ENCODE measurements at regions not wholly inside any gene's neighbourhood (a gene's known extent, or its start where the extent isn't known, plus 50 kb on each side); places are given as distances from the start of the nearest gene placed in this dataset.

GRCh38 chr21:24375201-24375600 lies 1232.1 kb downstream of the MRPL39 start:
- 59% methylated on average over 3 of the region's 3 CpGs; no CpG with 5 or more reads in 1 of the 2 donors for WGBS, 2 donors (ENCODE audit: low coverage in 1 of 2)
- Histone ChIP-seq H3K36me3 (no peaks in the 10 kb centered on the region), H3K27me3 (no peaks in the 10 kb centered on the region), H3K9me3 (no peaks in the 10 kb centered on the region), H3K4me3 (no peak overlapping the region), H3K27ac (no peak overlapping the region), H3K4me1 (no peaks in the 10 kb centered on the region)
- intact Hi-C loops (cut with DNase I; ENCODE audit: low total_unique reads) (no loop called here), in situ Hi-C loops (cut with MboI; ENCODE audit: low pct_ligation_motif_present in 1 of 4, low pct_unique_long_range_greater_than_20kb in 1 of 4, low sequenced_read_pairs in 3 of 4) (no loop called here)
- no peak for DNase-seq
- TF ChIP-seq POLR2AphosphoS5 (IDR thresholded peaks at IDR 0.05), result no peak
- no peak for TF ChIP-seq CTCF (IDR thresholded peaks at IDR 0.05)
- no peak for TF ChIP-seq EP300 (IDR thresholded peaks at IDR 0.05; ENCODE audit: low read depth)
- no peak for TF ChIP-seq POLR2A (IDR thresholded peaks at IDR 0.05)

- H3K9me3 ChIP-seq, result no peaks in the 10 kb centered on the region
These were observed 1234.8 kb downstream of the MRPL39 start for GRCh38 chr21:24372506-24372905.

GRCh38 chr21:24369746-24370145 lies 1237.5 kb downstream of the MRPL39 start:
- no peak overlapping the region for H3K27ac ChIP-seq
- H3K27me3 ChIP-seq, result no peaks in the 10 kb centered on the region
- no peaks in the 10 kb centered on the region for H3K36me3 ChIP-seq
- H3K9me3 ChIP-seq, result no peaks in the 10 kb centered on the region
- no peak for DNase-seq
- intact Hi-C loops (cut with DNase I; ENCODE audit: low total_unique reads) (no loop called here), in situ Hi-C loops (cut with MboI; ENCODE audit: low pct_ligation_motif_present in 1 of 4, low pct_unique_long_range_greater_than_20kb in 1 of 4, low sequenced_read_pairs in 3 of 4) (no loop called here)
- TF ChIP-seq CTCF (IDR thresholded peaks at IDR 0.05) (no peak), POLR2A (IDR thresholded peaks at IDR 0.05) (no peak), EP300 (IDR thresholded peaks at IDR 0.05; ENCODE audit: low read depth) (no peak)
- no peaks in the 10 kb centered on the region for H3K4me1 ChIP-seq
- H3K4me3 ChIP-seq, result no peak overlapping the region
- 43 to 45% methylated on average over 1 of the region's 1 CpG for WGBS, 2 donors (ENCODE audit: low coverage in 1 of 2)

More at GRCh38 chr21:24372506-24372905, 1234.8 kb downstream of the MRPL39 start:
- DNase-seq, result no peak
- no peaks in the 10 kb centered on the region for H3K27me3 ChIP-seq
- in situ Hi-C loops (cut with MboI; ENCODE audit: low pct_ligation_motif_present in 1 of 4, low pct_unique_long_range_greater_than_20kb in 1 of 4, low sequenced_read_pairs in 3 of 4), result no loop called here
- H3K4me3 ChIP-seq, result no peak overlapping the region
- no peak overlapping the region for H3K27ac ChIP-seq
- H3K4me1 ChIP-seq, result no peaks in the 10 kb centered on the region
- intact Hi-C loops (cut with DNase I; ENCODE audit: low total_unique reads), result no loop called here
- H3K36me3 ChIP-seq, result no peaks in the 10 kb centered on the region
- WGBS, 2 donors (ENCODE audit: low coverage in 1 of 2), result 82 to 84% methylated on average over 4 of the region's 4 CpGs
- TF ChIP-seq POLR2AphosphoS5 (IDR thresholded peaks at IDR 0.05) (no peak), CTCF (IDR thresholded peaks at IDR 0.05) (no peak), EP300 (IDR thresholded peaks at IDR 0.05; ENCODE audit: low read depth) (no peak)

GRCh38 chr21:24369278-24369677 lies 1238.0 kb downstream of the MRPL39 start:
- Histone ChIP-seq H3K9me3 (no peaks in the 10 kb centered on the region), H3K36me3 (no peaks in the 10 kb centered on the region), H3K4me1 (no peaks in the 10 kb centered on the region), H3K27ac (no peak overlapping the region), H3K27me3 (no peaks in the 10 kb centered on the region), H3K4me3 (no peak overlapping the region)
- DNase-seq, result no peak
- intact Hi-C loops (cut with DNase I; ENCODE audit: low total_unique reads), result no loop called here
- TF ChIP-seq POLR2AphosphoS5 (IDR thresholded peaks at IDR 0.05) (no peak), CTCF (IDR thresholded peaks at IDR 0.05) (no peak)
- WGBS, 2 donors (ENCODE audit: low coverage in 1 of 2), result 91% methylated on average over 2 of the region's 2 CpGs
- in situ Hi-C loops (cut with MboI; ENCODE audit: low pct_ligation_motif_present in 1 of 4, low pct_unique_long_range_greater_than_20kb in 1 of 4, low sequenced_read_pairs in 3 of 4), result no loop called here

Measured in transverse colon (tissue), 4 donors.